ENCODE measurements at regions not wholly inside any gene's neighbourhood (a gene's known extent, or its start where the extent isn't known, plus 50 kb on each side); places are given as distances from the start of the nearest gene placed in this dataset.

DNA sequence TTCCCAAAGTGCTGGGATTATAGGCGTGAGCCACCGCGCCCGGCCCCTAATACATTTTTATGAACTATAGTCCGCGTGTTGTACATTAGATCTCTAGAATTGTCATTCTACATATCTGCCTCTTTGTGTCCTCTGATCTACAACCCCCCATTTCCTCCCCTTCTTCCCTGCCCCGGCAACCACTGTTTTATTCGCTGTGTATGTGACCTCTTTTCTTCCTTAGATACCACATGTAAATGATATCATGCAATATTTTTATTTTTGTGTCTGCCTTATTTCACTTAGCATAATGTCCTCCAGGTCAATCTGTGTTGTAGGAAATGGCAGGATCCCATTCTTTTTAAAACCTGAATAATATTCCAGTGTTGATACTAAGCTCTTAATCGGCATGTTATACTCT lies 99.5 kb upstream of the NRIP1 start:
- WGBS = 86% methylated on average over 9 of the region's 9 CpGs
- H3K9me3 ChIP-seq = no peaks in the 10 kb centered on the region
- no peaks in the 10 kb centered on the region for H3K36me3 ChIP-seq
- no peaks in the 10 kb centered on the region for H3K27me3 ChIP-seq
- H3K4me1 ChIP-seq = no peaks in the 10 kb centered on the region
- no peak for DNase-seq (ENCODE audit: low spot score in 2 of 2)
- no peak overlapping the region for H3K27ac ChIP-seq
- no peak overlapping the region for H3K4me3 ChIP-seq
- TF ChIP-seq POLR2A (IDR thresholded peaks at IDR 0.05) (no peak), EP300 (IDR thresholded peaks at IDR 0.05) (no peak), CTCF (IDR thresholded peaks at IDR 0.05) (no peak), POLR2AphosphoS5 (IDR thresholded peaks at IDR 0.05) (no peak)

GRCh38 chr21:15164678-15165303 lies 100.0 kb upstream of the NRIP1 start:
- Histone ChIP-seq H3K36me3 (no peaks in the 10 kb centered on the region), H3K27ac (no peak overlapping the region), H3K27me3 (no peaks in the 10 kb centered on the region), H3K9me3 (no peaks in the 10 kb centered on the region), H3K4me1 (no peaks in the 10 kb centered on the region), H3K4me3 (no peak overlapping the region)
- TF ChIP-seq CTCF (IDR thresholded peaks at IDR 0.05) (no peak), EP300 (IDR thresholded peaks at IDR 0.05) (no peak), POLR2AphosphoS5 (IDR thresholded peaks at IDR 0.05) (no peak), POLR2A (IDR thresholded peaks at IDR 0.05) (no peak)
- no peak for DNase-seq (ENCODE audit: low spot score in 2 of 2)
- WGBS = 63% methylated on average over 2 of the region's 2 CpGs

GRCh38 chr21:15170614-15171013 lies 105.8 kb upstream of the NRIP1 start:
- no peaks in the 10 kb centered on the region for H3K9me3 ChIP-seq
- 50% methylated on average over 2 of the region's 2 CpGs for WGBS
- H3K4me3 ChIP-seq = no peak overlapping the region
- H3K4me1 ChIP-seq = no peaks in the 10 kb centered on the region
- H3K36me3 ChIP-seq = no peaks in the 10 kb centered on the region
- DNase-seq (ENCODE audit: low spot score in 2 of 2) = no peak
- H3K27me3 ChIP-seq = no peaks in the 10 kb centered on the region
- no peak overlapping the region for H3K27ac ChIP-seq
- TF ChIP-seq POLR2AphosphoS5 (IDR thresholded peaks at IDR 0.05) = no peak
- no peak for TF ChIP-seq POLR2A (IDR thresholded peaks at IDR 0.05)
- no peak for TF ChIP-seq EP300 (IDR thresholded peaks at IDR 0.05)
- no peak for TF ChIP-seq CTCF (IDR thresholded peaks at IDR 0.05)

DNA sequence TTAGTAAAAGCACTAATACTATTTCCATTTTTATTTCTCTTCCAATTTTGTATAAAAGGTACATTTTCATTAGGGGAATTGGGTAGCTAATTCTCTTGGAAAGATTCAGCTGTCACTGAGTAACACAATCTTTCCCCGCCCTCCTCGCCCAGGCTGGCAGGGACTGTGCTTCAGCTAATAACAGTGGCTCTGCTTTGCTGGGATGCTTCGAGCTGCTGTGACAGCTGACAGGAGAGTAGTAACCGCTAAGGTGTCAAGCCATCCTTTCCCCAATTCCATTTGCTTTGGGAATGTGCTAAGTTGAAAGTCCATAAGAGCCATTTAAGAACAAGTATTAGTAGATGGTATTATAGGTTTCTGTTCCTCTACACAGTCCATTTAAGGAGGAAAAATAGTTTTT lies 106.7 kb upstream of the NRIP1 start:
- no peak for TF ChIP-seq POLR2AphosphoS5 (IDR thresholded peaks at IDR 0.05)
- no peak for TF ChIP-seq CTCF (IDR thresholded peaks at IDR 0.05)
- no peak for TF ChIP-seq EP300 (IDR thresholded peaks at IDR 0.05)
- no peak for TF ChIP-seq POLR2A (IDR thresholded peaks at IDR 0.05)

GRCh38 chr21:15172963-15173362 lies 108.2 kb upstream of the NRIP1 start:
- H3K4me3 ChIP-seq = no peak overlapping the region
- H3K36me3 ChIP-seq = no peaks in the 10 kb centered on the region
- 74% methylated on average over 3 of the region's 3 CpGs for WGBS
- H3K27me3 ChIP-seq = no peaks in the 10 kb centered on the region
- no peak for DNase-seq (ENCODE audit: low spot score in 2 of 2)
- no peaks in the 10 kb centered on the region for H3K9me3 ChIP-seq
- TF ChIP-seq CTCF (IDR thresholded peaks at IDR 0.05) (no peak), POLR2A (IDR thresholded peaks at IDR 0.05) (no peak), POLR2AphosphoS5 (IDR thresholded peaks at IDR 0.05) (no peak), EP300 (IDR thresholded peaks at IDR 0.05) (no peak)
- H3K4me1 ChIP-seq = no peaks in the 10 kb centered on the region
- no peak overlapping the region for H3K27ac ChIP-seq

More for the DNA sequence above, 106.7 kb upstream of the NRIP1 start:
- Histone ChIP-seq H3K4me3 (no peak overlapping the region), H3K36me3 (no peaks in the 10 kb centered on the region), H3K4me1 (no peaks in the 10 kb centered on the region), H3K27me3 (no peaks in the 10 kb centered on the region), H3K27ac (no peak overlapping the region), H3K9me3 (no peaks in the 10 kb centered on the region)
- 73% methylated on average over 4 of the region's 4 CpGs for WGBS
- no peak for DNase-seq (ENCODE audit: low spot score in 2 of 2)

Measured in suprapubic skin (tissue), 4 donors.